ENCODE measurements at regions not wholly inside any gene's neighbourhood (a gene's known extent, or its start where the extent isn't known, plus 50 kb on each side); places are given as distances from the start of the nearest gene placed in this dataset.
"Not testable (repeated sequence)": the region's sequence is repeated elsewhere in the genome, so short reads cannot be mapped to it uniquely, and the experiment has no call there.

DNA sequence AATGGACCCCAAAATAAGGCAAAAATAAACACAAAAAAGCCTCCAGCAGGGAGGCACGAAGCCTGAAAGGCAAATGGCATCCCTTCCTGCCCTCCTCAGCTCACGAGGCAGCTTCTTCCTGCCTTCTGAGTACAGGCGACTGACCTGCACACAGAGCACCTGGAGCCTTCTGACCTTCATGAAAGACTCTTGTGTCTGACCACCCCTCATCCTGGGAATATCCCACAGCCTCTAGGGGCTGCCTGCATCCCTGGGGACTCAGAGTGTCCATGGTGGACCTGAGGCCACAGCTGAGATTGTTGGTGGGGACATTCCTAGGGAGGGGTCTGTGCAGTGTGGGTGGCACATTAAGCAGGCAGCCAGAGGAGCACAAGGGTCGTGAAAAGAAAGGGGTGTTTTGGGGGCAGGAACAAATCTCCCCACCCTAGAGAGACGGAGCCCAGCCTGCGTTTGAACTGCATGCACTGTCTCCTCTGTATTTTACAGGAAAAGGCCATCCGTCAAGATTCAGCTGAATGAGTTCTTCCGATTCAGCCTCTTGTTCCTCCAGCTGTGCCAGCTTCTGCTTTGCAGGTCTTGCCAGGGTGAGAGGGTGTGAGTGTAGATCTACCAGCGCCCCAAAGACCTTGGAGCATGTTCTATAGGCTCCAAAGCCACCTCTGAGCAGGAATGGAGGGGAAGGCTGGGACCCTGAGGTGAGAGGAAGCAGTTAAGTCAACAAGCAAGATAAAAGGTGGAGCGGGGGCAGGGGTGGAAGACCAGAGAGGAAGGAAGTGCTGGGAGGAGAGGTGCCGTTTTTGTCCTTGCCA, 80.4 kb upstream of the MEF2A start:
- no peak for DNase-seq (ENCODE audit: low read depth, low spot score)

DNA sequence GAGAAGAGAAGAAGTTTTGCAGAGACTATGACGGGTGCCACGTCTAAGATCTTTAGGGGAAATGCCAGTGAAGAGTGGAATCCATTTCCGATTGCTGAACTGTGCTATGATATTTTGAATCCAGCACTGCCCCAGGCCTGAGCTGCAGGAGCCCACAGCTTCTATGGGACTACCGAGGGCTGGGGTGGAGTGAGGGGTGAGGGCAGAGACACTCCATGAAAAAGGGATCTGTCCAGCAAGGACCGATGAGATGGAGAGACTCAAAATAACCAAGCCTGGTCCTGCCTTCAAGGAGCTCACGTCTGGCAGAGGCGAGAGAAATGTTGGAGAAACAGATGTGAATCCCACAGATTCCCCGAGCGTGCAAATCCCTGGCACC, 79.8 kb upstream of the MEF2A start:
- DNase-seq (ENCODE audit: low read depth, low spot score), result no peak

DNA sequence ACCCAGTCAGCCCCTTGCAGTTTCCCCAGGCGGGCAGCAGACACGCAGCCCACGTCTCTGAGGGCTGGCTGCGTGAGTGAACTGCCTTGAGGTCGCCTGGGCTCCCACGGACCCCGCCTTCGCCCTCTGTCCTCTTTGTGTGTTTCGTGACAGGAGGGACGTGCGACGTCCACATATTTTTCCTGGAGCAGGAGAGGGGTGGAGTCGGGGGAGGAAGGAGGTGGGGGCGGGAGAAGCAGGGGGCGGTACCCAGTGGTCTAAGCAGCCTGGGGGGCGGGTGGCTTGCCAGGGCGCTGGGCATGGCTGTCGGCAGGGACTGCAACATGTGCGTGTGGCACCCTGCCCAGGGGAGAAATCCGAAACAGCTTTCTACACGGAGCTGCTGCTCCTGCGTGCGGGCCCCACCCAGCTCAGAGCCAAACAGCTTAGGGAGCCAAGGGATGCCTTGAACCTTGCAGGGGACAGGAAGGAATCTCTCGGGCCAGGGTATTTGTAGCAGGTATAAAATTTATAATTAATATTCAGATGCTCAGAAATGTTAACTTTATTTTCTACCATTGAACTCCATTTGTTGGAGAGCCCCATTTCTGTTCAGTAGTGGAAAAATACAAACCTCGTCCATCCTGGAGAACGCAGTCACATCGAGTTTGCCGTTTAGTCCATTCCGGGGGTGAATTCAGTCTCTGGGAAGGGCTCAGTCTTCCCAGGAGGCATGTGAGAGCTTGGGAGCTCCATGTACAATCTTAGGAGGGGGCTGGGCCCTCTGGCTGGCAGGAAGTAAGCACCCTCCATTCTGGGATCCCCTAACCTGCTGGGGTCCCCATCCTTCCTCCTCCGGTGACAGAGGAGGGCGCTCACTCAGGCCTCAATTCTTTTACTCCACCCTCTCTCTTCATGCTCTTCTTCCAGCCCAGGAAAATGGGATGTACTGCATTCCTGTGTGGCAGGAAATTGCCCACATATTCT, 79.1 kb upstream of the MEF2A start:
- no peak for DNase-seq (ENCODE audit: low read depth, low spot score)

DNA sequence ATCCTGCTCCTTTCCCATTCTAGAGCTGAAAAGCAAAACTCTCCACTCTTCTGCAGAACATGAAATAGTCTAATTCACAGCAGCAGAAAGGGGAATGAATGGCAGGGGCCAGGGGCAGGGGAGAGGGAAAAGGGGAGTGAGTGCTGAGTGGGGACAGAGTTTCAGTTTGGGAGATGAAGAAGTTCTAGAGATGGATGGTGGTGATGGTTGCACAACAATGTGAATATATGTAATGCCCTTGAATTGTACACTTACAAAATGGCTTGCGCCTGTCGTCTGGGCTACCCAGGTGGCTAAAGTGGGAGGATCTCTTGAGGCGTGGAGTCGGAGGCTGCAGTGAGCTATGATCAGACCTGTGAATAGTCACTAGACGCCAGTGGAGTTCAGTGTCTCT, 78.5 kb upstream of the MEF2A start:
- no peak for DNase-seq (ENCODE audit: low read depth, low spot score)

DNA sequence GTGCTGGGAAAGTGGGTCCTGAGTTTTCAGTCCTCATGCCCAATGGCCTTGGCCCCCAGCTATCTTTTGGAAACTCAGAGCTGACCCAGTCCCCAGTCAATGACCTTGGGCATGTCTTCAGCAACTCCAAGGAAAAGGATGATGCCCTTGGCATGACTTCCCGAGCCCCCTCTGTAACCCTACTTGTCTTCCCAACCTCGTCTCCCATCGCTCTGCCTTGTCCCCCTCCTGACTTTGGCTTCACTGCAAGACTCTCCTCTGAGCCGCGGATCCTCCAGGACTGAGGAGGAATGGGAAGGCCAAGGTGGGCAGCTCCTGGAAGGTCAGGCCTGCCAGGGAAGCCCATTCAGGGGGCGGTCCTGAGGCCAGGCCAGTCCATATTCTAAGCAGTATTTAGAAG, 73.5 kb upstream of the MEF2A start:
- DNase-seq (ENCODE audit: low read depth, low spot score), result no peak

DNA sequence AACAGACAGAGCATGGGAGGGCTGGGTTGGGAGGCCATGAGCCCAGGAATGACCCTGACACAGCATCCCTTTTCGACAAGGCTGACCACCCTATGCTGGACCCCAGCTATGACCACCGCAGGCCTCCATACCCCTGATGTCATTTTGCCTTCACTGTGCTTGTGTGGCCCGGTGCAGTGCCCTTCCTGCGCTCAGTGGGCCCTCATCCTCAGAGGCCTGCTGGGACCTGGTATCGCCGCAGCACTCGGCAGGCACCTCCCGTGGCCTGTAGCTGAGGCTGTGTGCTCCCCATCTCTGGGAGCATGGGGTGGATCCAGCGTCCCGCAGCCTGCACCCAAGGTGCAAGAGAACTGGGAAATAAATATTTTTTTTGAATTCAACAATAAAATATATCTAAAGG, 73.1 kb upstream of the MEF2A start:
- DNase-seq (ENCODE audit: low read depth, low spot score), result no peak

GRCh38 chr15:99493461-99493860, 72.3 kb upstream of the MEF2A start:
- DNase-seq (ENCODE audit: low read depth, low spot score), result no peak

DNA sequence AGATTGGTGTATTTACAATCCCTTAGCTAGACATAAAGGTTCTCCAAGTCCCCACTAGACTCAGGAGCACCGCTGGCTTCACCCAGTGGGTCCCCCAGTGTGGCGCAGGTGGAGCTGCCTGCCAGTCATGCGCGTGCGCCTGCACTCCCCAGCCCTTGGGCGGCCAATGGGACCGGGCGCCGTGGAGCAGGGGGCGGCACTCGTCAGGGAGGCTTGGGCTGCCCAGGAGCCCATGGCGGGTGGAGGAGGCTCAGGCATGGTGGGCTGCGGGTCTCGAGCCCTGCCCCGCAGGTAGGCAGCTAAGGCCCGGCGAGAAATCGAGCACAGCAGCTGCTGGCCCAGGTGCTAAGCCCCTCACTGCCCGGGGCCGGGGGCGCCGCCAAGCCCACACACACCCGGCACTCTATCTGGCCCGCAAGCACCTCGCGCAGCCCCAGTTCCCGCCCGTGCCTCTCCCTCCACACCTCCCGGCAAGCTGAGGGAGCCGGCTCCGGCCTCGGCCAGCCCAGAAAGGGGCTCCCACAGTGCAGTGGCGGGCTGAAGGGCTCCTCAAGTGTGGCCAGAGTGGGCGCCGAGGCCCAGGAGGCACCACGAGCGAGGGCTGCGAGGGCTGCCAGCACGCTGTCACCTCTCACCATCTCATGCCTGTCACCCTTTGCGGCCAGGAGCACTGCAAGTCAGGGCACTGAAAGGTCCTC, 71.1 kb upstream of the MEF2A start:
- not testable (repeated sequence) for DNase-seq (ENCODE audit: low read depth, low spot score)

- DNase-seq (ENCODE audit: low read depth, low spot score), result no peak
Observed at GRCh38 chr15:99495430-99496301, 70.1 kb upstream of the MEF2A start.

GRCh38 chr15:99496302-99496629, 69.5 kb upstream of the MEF2A start:
- DNase-seq (ENCODE audit: low read depth, low spot score), result no peak

DNA sequence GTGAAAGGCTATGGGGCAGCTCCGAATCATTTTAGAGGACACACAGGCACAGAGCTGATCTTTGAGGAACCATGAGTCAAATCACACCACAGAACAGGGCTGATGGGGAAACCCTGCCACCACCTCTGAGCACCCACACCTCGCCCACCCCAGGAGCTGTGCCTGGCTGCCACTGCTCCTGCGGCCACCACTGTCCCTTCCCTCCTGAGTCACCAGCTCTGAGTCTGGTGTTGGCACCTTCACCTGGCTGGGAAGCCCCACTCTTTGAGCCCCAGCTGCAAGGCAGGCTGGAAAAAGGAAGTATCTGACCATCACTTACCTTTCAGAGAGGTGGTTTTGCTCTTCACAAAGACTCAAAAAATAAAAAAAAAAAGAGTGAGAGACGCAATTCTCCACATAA, 63.6 kb upstream of the MEF2A start:
- no peak for DNase-seq (ENCODE audit: low read depth, low spot score)

DNA sequence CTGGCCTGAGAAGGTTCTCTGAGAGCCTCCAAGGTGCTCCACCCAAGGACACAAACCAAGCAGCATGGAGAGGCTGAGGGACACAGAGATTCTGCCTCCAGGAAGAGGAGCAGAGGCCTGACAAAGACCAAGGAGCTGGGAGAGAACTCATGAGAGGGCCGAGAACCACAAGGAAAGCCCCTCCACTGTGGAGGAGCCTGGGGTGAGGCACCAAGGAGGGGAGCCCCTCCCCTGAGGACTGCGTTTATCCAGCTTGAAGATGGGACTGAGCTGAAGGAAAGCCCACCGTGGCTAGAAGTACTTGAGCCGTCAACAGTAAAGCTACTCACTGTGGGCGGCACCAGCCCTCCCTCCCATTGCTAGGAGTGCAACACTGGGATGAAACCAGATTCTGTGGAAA, 63.1 kb upstream of the MEF2A start:
- no peak for DNase-seq (ENCODE audit: low read depth, low spot score)

DNA sequence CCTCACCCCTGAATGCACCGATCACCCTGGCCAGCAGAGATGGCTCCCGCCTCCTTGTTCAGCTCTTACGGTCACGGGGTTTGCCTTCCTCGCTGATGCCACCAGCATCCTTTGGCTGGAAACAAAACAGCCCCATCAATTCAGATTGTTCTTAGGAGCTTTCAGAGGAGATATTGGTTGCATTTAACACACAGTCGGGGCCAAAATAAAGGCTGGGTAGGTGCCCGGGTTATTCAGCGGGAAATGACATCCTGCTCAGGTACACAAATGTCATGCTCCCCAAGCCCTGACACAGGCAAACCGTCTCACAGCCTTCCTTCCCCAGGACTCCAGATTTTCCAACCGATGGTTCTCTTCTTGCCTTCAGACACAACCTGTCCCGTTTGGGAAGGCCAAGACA, 62.4 kb upstream of the MEF2A start:
- DNase-seq (ENCODE audit: low read depth, low spot score), result no peak

- no peak for DNase-seq (ENCODE audit: low read depth, low spot score)
Observed at GRCh38 chr15:99504071-99504822, 61.5 kb upstream of the MEF2A start.

DNA sequence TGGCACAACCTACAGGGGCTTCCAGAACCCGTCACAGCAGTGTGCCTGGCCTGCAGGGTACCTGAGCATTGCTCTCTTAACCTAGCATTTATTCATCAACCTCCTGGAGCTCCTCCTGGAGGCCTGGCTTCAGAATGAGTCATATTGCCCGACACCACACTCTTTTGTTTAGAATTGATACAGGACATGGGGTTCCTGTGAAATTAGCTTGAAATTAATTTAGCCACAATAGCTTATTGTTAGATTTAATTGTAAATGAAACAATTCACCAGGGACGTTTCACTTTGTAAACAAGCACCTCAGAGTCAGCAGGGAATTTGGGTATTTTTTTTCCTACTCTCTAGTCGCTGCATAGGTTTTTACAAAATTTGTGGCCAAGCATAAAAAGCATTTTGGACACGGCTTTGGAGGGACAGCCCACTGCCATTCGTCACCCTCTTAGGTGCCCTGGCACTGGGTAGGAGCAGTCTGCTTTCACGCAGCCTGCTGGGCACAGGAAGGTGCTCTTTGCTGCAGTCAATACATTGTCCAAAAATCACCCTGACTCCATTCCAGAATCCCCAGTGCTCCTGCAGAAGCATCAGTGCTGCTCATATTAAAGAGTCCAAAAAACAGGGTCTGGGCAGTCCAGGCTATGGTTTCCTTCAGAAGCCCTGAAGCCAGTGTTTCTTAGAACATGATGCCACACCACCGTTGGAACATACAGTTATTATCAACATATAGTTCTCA, 60.8 kb upstream of the MEF2A start:
- no peak for DNase-seq (ENCODE audit: low read depth, low spot score)

DNA sequence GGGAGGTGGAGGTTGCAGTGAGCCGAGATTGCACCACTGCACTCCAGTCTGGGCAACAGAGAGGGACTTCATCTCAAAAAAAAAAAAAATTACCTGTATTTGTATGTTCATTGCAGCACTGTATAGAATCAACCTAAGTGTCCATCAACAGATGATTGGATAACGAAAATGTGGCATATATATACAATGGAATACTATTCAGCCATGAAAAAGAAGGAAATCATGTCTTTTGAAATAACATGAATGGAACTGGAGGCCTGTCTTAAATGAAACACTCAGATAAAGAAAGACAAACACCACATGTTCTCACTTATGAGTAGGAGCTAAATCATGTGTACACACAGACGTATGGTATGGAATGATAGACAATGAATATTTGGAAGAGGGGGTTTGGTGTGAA, 59.4 kb upstream of the MEF2A start:
- DNase-seq (ENCODE audit: low read depth, low spot score), result no peak

DNA sequence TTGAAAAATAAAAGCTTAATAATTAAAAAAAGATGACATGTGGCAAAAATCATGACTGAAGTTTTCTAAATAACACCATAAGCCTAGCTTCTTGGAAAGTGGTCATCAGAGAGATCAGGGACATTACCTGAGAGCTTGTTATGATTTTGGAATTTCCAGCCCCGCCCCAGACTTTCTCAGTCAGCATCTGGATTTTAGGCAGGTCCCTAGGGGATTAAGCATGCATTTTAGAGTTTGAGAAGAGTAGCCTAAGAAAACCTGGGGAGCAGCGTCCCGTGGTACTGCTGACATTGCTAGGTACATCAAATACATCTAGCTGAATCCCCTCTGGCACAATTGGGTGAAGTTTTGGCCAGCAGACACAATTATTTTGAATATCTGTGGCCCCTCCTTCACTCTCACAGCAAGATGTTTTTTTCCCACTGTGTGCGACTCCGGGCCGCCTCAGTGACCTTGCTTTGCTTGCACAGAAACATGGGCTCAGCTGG, 58.7 kb upstream of the MEF2A start:
- no peak for DNase-seq (ENCODE audit: low read depth, low spot score)

GRCh38 chr15:99507504-99508310, 58.1 kb upstream of the MEF2A start:
- DNase-seq (ENCODE audit: low read depth, low spot score), result peak; percentile 53

GRCh38 chr15:99508311-99508645, 57.5 kb upstream of the MEF2A start:
- DNase-seq (ENCODE audit: low read depth, low spot score), result no peak

Measured in brain pericyte (primary cell).